H1 (cell line): ENCODE measurements at regions not wholly inside any gene's neighbourhood (a gene's known extent, or its start where the extent isn't known, plus 50 kb on each side); places are given as distances from the start of the nearest gene placed in this dataset.

ENCODE experiments used
- CTCF ChIA-PET: fragments of 300-600 bp; sonication (Branson Sonifier 250); formaldehyde crosslinking; loops from one replicate; lab custom pipeline; 2021; ENCODE audit not compliant: partially characterized antibody; lab: Charles Lee
- POLR2A ChIA-PET: fragments of 300-600 bp; sonication (Branson Sonifier 250); formaldehyde crosslinking; loops from one replicate; lab custom pipeline; 2021; ENCODE audit warnings: inconsistent platforms; ENCODE audit not compliant: partially characterized antibody; lab: Charles Lee
- DNase-seq, 2 experiments: peaks; one replicate each; pipeline versions ENCODE4 v3.0.0 to v3.0.0-alpha.2; 2010 to 2022; ENCODE audit warnings: low spot score in 2 of 2, low read depth in 1 of 2, mixed read lengths in 1 of 2
- FAIRE-seq: peaks from 2 replicates; lab custom pipeline; 2011; peaks lifted over from hg19 to GRCh38; lab: Jason Lieb, UNC
- H2AFZ ChIP-seq: 2 replicates; pipeline ENCODE4 v1.8.1; 2012; ENCODE audit warnings: low read length, inconsistent platforms
- H2AK5ac ChIP-seq: 2 replicates; pipeline ENCODE4 v1.6.1; 2013; ENCODE audit warnings: low read depth, low read length
- H2BK120ac ChIP-seq: replicated peaks from 2 replicates; pipeline ENCODE3; 2013; ENCODE audit warnings: low read depth, low read length, inconsistent platforms
- H2BK12ac ChIP-seq: 2 replicates; pipeline ENCODE4 v1.6.1; 2013; ENCODE audit warnings: low read depth, low read length
- H2BK15ac ChIP-seq: 2 replicates; pipeline ENCODE4 v1.6.1; 2013; ENCODE audit warnings: low read length
- H2BK20ac ChIP-seq: 2 replicates; pipeline ENCODE4 v1.6.1; 2013; ENCODE audit warnings: low read length
- H2BK5ac ChIP-seq: 2 replicates; pipeline ENCODE4 v1.6.1; 2013; ENCODE audit warnings: low read depth, low read length
- H3K14ac ChIP-seq: 2 replicates; pipeline ENCODE4 v1.6.1; 2013; ENCODE audit warnings: inconsistent platforms; ENCODE audit not compliant: insufficient read length
- H3K18ac ChIP-seq: 2 replicates; pipeline ENCODE4 v1.6.1; 2013; ENCODE audit warnings: low read length; ENCODE audit errors: extremely low read depth
- H3K23ac ChIP-seq: 2 replicates; pipeline ENCODE4 v1.6.1; 2013; ENCODE audit warnings: inconsistent platforms; ENCODE audit not compliant: insufficient read length
- H3K23me2 ChIP-seq: 2 replicates; pipeline ENCODE4 v1.6.1; 2013; ENCODE audit warnings: low read depth, low read length
- H3K27ac ChIP-seq: 2 replicates; pipeline ENCODE4 v1.6.1; 2011; ENCODE audit warnings: low read depth, low read length, inconsistent platforms
- H3K27me3 ChIP-seq, 4 experiments: replicated peaks in 1 of 4; 1 replicate in 1 of 4; 2 replicates in 3 of 4; pipeline versions ENCODE4 v1.6.1 to v1.8.1; 2011 to 2013; ENCODE audit warnings: low read length in 3 of 4, mild to moderate bottlenecking in 3 of 4, inconsistent platforms in 2 of 4, mixed read lengths in 2 of 4, moderate library complexity in 1 of 4; ENCODE audit not compliant: control insufficient read depth in 3 of 4, insufficient read depth in 3 of 4; ENCODE audit errors: extremely low read depth in 1 of 4
- H3K36me3 ChIP-seq, 4 experiments: 2 replicates each; pipeline versions ENCODE4 v1.6.1 to v1.8.1; 2011 to 2013; ENCODE audit warnings: mild to moderate bottlenecking in 4 of 4, low read length in 3 of 4, moderate library complexity in 2 of 4, control low read depth in 1 of 4, inconsistent platforms in 1 of 4; ENCODE audit not compliant: insufficient read depth in 4 of 4, control insufficient read depth in 2 of 4
- H3K4ac ChIP-seq: replicated peaks from 2 replicates; pipeline ENCODE3; 2013; ENCODE audit warnings: low read length, low read depth, mixed read lengths, inconsistent platforms; ENCODE audit not compliant: insufficient read length
- H3K4me1 ChIP-seq, 4 experiments: replicated peaks in 1 of 4; 1 replicate in 1 of 4; 2 replicates in 3 of 4; pipeline versions ENCODE4 v1.6.1 to v1.8.1; 2011 to 2013; ENCODE audit warnings: low read length in 3 of 4, inconsistent platforms in 2 of 4, mixed read lengths in 1 of 4; ENCODE audit not compliant: insufficient read depth in 4 of 4, control insufficient read depth in 3 of 4
- H3K4me2 ChIP-seq, 2 experiments: 2 replicates each; pipeline versions ENCODE4 v1.6.1 to v1.8.1; 2011 to 2013; ENCODE audit warnings: low read depth in 2 of 2, low read length in 2 of 2, control low read depth in 1 of 2, inconsistent platforms in 1 of 2, mild to moderate bottlenecking in 1 of 2; ENCODE audit not compliant: insufficient read depth in 1 of 2
- H3K4me3 ChIP-seq, 4 experiments: fragments of 200-600, 300-600 bp in 1 of 4; sonication (generic), shearing (Covaris generic), sonication (Bioruptor Twin) in 1 of 4; 2 replicates each; pipeline versions ENCODE4 v1.5.1 to v1.8.1; 2011 to 2016; ENCODE audit warnings: low read length in 4 of 4, low read depth in 3 of 4, control low read depth in 2 of 4, inconsistent platforms in 2 of 4, mild to moderate bottlenecking in 2 of 4, mixed read lengths in 1 of 4, moderate library complexity in 1 of 4; ENCODE audit not compliant: insufficient read depth in 2 of 4; ENCODE audit errors: extremely low read depth in 1 of 4
- H3K56ac ChIP-seq: replicated peaks from 2 replicates; pipeline ENCODE3; 2013; ENCODE audit warnings: low read depth, mild to moderate bottlenecking, mixed read lengths, low read length, inconsistent platforms; ENCODE audit not compliant: insufficient read length
- H3K79me1 ChIP-seq: 2 replicates; pipeline ENCODE4 v1.6.1; 2013; ENCODE audit warnings: low read depth, low read length, control low read depth
- H3K79me2 ChIP-seq, 2 experiments: 2 replicates each; pipeline versions ENCODE4 v1.6.1 to v1.8.1; 2012 to 2013; ENCODE audit warnings: low read length in 2 of 2, mild to moderate bottlenecking in 2 of 2, inconsistent platforms in 1 of 2; ENCODE audit not compliant: insufficient read depth in 2 of 2, control insufficient read depth in 1 of 2
- H3K9ac ChIP-seq, 4 experiments: replicated peaks in 1 of 4; 1 replicate in 1 of 4; 2 replicates in 3 of 4; pipeline versions ENCODE4 v1.6.1 to v1.8.1; 2011 to 2013; ENCODE audit warnings: low read depth in 3 of 4, low read length in 3 of 4, control low read depth in 2 of 4, mild to moderate bottlenecking in 2 of 4, moderate library complexity in 2 of 4, inconsistent platforms in 1 of 4; ENCODE audit errors: extremely low read depth in 1 of 4
- H3K9me3 ChIP-seq, 2 experiments: 2 replicates each; pipeline versions ENCODE4 v1.6.1 to v1.8.1; 2012 to 2013; ENCODE audit warnings: mild to moderate bottlenecking in 2 of 2, moderate library complexity in 2 of 2, control low read depth in 1 of 2, inconsistent platforms in 1 of 2, low read depth in 1 of 2, low read length in 1 of 2, mixed read lengths in 1 of 2; ENCODE audit not compliant: insufficient read depth in 2 of 2
- H4K20me1 ChIP-seq, 2 experiments: replicated peaks in 1 of 2; 2 replicates each; pipeline versions ENCODE3 to v1.8.1; 2011 to 2013; ENCODE audit warnings: inconsistent platforms in 2 of 2, low read length in 2 of 2, mild to moderate bottlenecking in 1 of 2; ENCODE audit not compliant: insufficient read depth in 2 of 2, control insufficient read depth in 1 of 2
- H4K5ac ChIP-seq: 2 replicates; pipeline ENCODE4 v1.6.1; 2013; ENCODE audit warnings: low read length, low read depth, mixed read lengths, inconsistent platforms; ENCODE audit not compliant: insufficient read length
- H4K8ac ChIP-seq: 2 replicates; pipeline ENCODE4 v1.8.0; 2013; ENCODE audit warnings: mild to moderate bottlenecking, moderate library complexity, low read length, inconsistent platforms; ENCODE audit not compliant: insufficient read depth; ENCODE audit errors: extremely low read depth
- H4K91ac ChIP-seq: replicated peaks from 2 replicates; pipeline ENCODE3; 2013; ENCODE audit warnings: low read length, mixed read lengths, inconsistent platforms; ENCODE audit not compliant: insufficient read length
- CEBPB ChIP-seq: IDR thresholded peaks from 2 replicates; pipeline ENCODE4 v1.6.1; 2012; ENCODE audit warnings: low read depth, low read length
- CHD2 ChIP-seq: IDR thresholded peaks from 2 replicates; pipeline ENCODE4 v1.6.1; 2012; ENCODE audit warnings: low read length, improper control_type of control experiment
- CREB1 ChIP-seq: IDR thresholded peaks from 2 replicates; pipeline ENCODE4 v1.6.1; 2012; ENCODE audit warnings: inconsistent platforms
- CTBP2 ChIP-seq: IDR thresholded peaks from 2 replicates; pipeline ENCODE4 v1.7.0; 2011; ENCODE audit warnings: borderline replicate concordance, mild to moderate bottlenecking, moderate library complexity, mixed read lengths, low read length; ENCODE audit not compliant: insufficient read depth, insufficient read length
- CTCF ChIP-seq, 3 experiments: IDR thresholded peaks; 1 replicate in 2 of 3; 2 replicates in 1 of 3; pipeline versions ENCODE4 v1.5.1 to v1.6.1; 2011; ENCODE audit warnings: low read length in 3 of 3, mild to moderate bottlenecking in 3 of 3, inconsistent platforms in 2 of 3, low read depth in 1 of 3, moderate library complexity in 1 of 3; ENCODE audit not compliant: insufficient read depth in 1 of 3; ENCODE audit errors: control extremely low read depth in 1 of 3
- E2F6 ChIP-seq: IDR thresholded peaks from 2 replicates; pipeline ENCODE4 v1.6.1; 2012; ENCODE audit warnings: inconsistent platforms
- FOSL1 ChIP-seq: IDR thresholded peaks from 2 replicates; pipeline ENCODE4 v1.6.1; 2011; ENCODE audit warnings: mild to moderate bottlenecking, low read depth, low read length, moderate library complexity; ENCODE audit not compliant: insufficient read depth
- HDAC6 ChIP-seq: IDR thresholded peaks from one replicate; pipeline ENCODE4 v1.7.1; 2012; ENCODE audit warnings: low read depth, mild to moderate bottlenecking, inconsistent platforms, low read length, moderate library complexity
- KDM4A ChIP-seq: IDR thresholded peaks from one replicate; pipeline ENCODE4 v1.7.1; 2012; ENCODE audit warnings: low read depth, mild to moderate bottlenecking, moderate library complexity, low read length, inconsistent platforms; ENCODE audit not compliant: severe bottlenecking
- RAD21 ChIP-seq, 2 experiments: IDR thresholded peaks in 1 of 2; conservative IDR thresholded peaks in 1 of 2; 2 replicates each; pipeline ENCODE4 v1.6.1; 2011; ENCODE audit warnings: low read depth in 2 of 2, low read length in 2 of 2, improper control_type of control experiment in 1 of 2, inconsistent platforms in 1 of 2, mild to moderate bottlenecking in 1 of 2, moderate library complexity in 1 of 2
- SAP30 ChIP-seq: fragments of 300-600 bp; sonication (generic); IDR thresholded peaks from 2 replicates; pipeline ENCODE4 v1.7.1; 2012; ENCODE audit warnings: low read length, moderate library complexity, mild to moderate bottlenecking, inconsistent platforms; ENCODE audit not compliant: insufficient read depth, insufficient replicate concordance
- WGBS, 2 experiments: shearing (Covaris generic) in 1 of 2; methylation state at CpG; one replicate each; pipeline versions ENCODE4 v1.1.6 to v1.1.7; 2013 to 2015; ENCODE audit warnings: low lambda C conversion rate in 2 of 2, mixed read lengths in 2 of 2, inconsistent platforms in 1 of 2, low coverage in 1 of 2, missing lambda C conversion rate in 1 of 2; ENCODE audit not compliant: insufficient replicate concordance in 2 of 2, insufficient coverage in 1 of 2, insufficient read length in 1 of 2; ENCODE audit errors: extremely low coverage in 1 of 2, missing lambda C conversion rate in 1 of 2; 5-methylcytosine and 5-hydroxymethylcytosine counted together

GRCh38 chr12:89064151-89064550 is 288.1 kb downstream of the DUSP6 start:
- ChIA-PET POLR2A (no interaction called here), CTCF (interaction anchor here (0.9 to 1.8 kb wide), 9 partner anchors 11 to 478 kb away, joined by 3 to 7 read pairs (median 3); no protein-coding TSS in a partner anchor)
- no peak overlapping the region for H3K14ac ChIP-seq
- H2AK5ac ChIP-seq, result no peak overlapping the region
- no peaks in the 10 kb centered on the region for H4K20me1 ChIP-seq
- no peak for DNase-seq
- no peak overlapping the region for H2BK20ac ChIP-seq
- H3K18ac ChIP-seq, result no peak overlapping the region
- no peak for FAIRE-seq
- H2BK120ac ChIP-seq, result no peak overlapping the region
- no peaks in the 10 kb centered on the region for H3K36me3 ChIP-seq
- no peak overlapping the region for H2BK15ac ChIP-seq
- no peak overlapping the region for H2AFZ ChIP-seq
- no peak overlapping the region for H4K5ac ChIP-seq
- no peaks in the 10 kb centered on the region for H3K4me1 ChIP-seq
- no peaks in the 10 kb centered on the region for H3K79me1 ChIP-seq
- H3K27ac ChIP-seq, result no peak overlapping the region
- H3K4me2 ChIP-seq, result no peak overlapping the region
- H3K27me3 ChIP-seq, result no peaks in the 10 kb centered on the region
- H3K9me3 ChIP-seq, result no peaks in the 10 kb centered on the region
- H4K8ac ChIP-seq, result no peak overlapping the region
- WGBS, 2 experiments, result 87% methylated on average over 6 of the region's 6 CpGs; no CpG with 5 or more reads in 1 of the 2 experiments
- no peak overlapping the region for H3K4ac ChIP-seq
- H3K79me2 ChIP-seq, result no peaks in the 10 kb centered on the region
- no peak overlapping the region for H4K91ac ChIP-seq
- H3K23me2 ChIP-seq, result no peaks in the 10 kb centered on the region
- H3K9ac ChIP-seq, result no peak overlapping the region; a peak in 1 of 7 replicates
- no peak overlapping the region for H3K23ac ChIP-seq
- H3K56ac ChIP-seq, result no peak overlapping the region
- no peak overlapping the region for H2BK12ac ChIP-seq
- H3K4me3 ChIP-seq, result no peak overlapping the region
- no peak overlapping the region for H2BK5ac ChIP-seq
- TF ChIP-seq CEBPB (no peak), E2F6 (no peak), CHD2 (no peak), CTCF (IDR thresholded peaks at IDR 0.05; ENCODE audit: control extremely low read depth in 1 of 3, insufficient read depth in 1 of 3, low read depth in 1 of 3, low read length in 3 of 3) (no peak), SAP30 (no peak), CTBP2 (no peak), HDAC6 (no peak), CREB1 (no peak), KDM4A (no peak), RAD21 (IDR thresholded peaks at IDR 0.05 in 1 of 2, conservative IDR thresholded peaks at IDR 0.05 in 1 of 2; ENCODE audit: low read depth in 2 of 2, low read length in 2 of 2) (no peak), FOSL1 (no peak)
